ENCODE measurements at regions not wholly inside any gene's neighbourhood (a gene's known extent, or its start where the extent isn't known, plus 50 kb on each side); places are given as distances from the start of the nearest gene placed in this dataset.

- TF ChIP-seq, protein P1, sequence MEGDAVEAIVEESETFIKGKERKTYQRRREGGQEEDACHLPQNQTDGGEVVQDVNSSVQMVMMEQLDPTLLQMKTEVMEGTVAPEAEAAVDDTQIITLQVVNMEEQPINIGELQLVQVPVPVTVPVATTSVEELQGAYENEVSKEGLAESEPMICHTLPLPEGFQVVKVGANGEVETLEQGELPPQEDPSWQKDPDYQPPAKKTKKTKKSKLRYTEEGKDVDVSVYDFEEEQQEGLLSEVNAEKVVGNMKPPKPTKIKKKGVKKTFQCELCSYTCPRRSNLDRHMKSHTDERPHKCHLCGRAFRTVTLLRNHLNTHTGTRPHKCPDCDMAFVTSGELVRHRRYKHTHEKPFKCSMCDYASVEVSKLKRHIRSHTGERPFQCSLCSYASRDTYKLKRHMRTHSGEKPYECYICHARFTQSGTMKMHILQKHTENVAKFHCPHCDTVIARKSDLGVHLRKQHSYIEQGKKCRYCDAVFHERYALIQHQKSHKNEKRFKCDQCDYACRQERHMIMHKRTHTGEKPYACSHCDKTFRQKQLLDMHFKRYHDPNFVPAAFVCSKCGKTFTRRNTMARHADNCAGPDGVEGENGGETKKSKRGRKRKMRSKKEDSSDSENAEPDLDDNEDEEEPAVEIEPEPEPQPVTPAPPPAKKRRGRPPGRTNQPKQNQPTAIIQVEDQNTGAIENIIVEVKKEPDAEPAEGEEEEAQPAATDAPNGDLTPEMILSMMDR (IDR thresholded peaks at IDR 0.05) = no peak
- no peak for TF ChIP-seq SIN3A (IDR thresholded peaks at IDR 0.05; ENCODE audit: borderline replicate concordance, insufficient read depth, low read depth, low read length)
- no peak for TF ChIP-seq REST (IDR thresholded peaks at IDR 0.05; ENCODE audit: insufficient read depth in 1 of 2, low read depth in 2 of 2, low read length in 1 of 2)
Observed at GRCh38 chr11:15654451-15654850, 539.7 kb downstream of the INSC start.

Measured in Panc1 (cell line).